ENCODE measurements at regions not wholly inside any gene's neighbourhood (a gene's known extent, or its start where the extent isn't known, plus 50 kb on each side); places are given as distances from the start of the nearest gene placed in this dataset.

DNA sequence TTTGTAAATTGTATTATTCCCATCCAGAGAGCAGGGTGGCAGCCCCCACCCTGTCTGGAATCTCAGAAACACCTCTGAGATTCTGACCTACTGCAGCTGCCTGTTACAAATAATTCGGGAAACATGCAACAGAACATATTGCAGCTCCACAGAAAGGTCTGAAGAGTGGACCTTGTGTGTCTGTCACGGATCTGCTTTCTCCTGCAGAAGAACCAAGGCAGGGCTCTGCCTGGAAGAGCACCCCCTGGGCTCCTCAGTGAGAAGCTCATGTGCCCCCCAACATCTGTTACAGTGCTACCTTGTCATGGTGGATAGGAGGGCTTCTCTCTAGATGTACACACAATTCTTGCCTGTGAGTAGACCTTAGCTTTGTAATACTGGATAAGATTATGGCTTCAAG, 286.6 kb upstream of the GATB start:
- intact Hi-C loops (cut with DNase I) = no loop called here
- Histone ChIP-seq H3K27me3 (no peaks in the 10 kb centered on the region), H3K4me3 (no peak overlapping the region), H3K36me3 (no peaks in the 10 kb centered on the region), H3K27ac (no peak overlapping the region), H3K4me1 (peaks cover 6% of the 10 kb centered on the region), H3K9me3 (no peaks in the 10 kb centered on the region)
- TF ChIP-seq POLR2A (IDR thresholded peaks at IDR 0.05) (no peak), POLR2AphosphoS5 (IDR thresholded peaks at IDR 0.05; ENCODE audit: insufficient read depth in 1 of 2, low read depth in 1 of 2) (no peak), CTCF (IDR thresholded peaks at IDR 0.05) (no peak)
- no peak for DNase-seq (ENCODE audit: extremely low spot score in 2 of 2)

DNA sequence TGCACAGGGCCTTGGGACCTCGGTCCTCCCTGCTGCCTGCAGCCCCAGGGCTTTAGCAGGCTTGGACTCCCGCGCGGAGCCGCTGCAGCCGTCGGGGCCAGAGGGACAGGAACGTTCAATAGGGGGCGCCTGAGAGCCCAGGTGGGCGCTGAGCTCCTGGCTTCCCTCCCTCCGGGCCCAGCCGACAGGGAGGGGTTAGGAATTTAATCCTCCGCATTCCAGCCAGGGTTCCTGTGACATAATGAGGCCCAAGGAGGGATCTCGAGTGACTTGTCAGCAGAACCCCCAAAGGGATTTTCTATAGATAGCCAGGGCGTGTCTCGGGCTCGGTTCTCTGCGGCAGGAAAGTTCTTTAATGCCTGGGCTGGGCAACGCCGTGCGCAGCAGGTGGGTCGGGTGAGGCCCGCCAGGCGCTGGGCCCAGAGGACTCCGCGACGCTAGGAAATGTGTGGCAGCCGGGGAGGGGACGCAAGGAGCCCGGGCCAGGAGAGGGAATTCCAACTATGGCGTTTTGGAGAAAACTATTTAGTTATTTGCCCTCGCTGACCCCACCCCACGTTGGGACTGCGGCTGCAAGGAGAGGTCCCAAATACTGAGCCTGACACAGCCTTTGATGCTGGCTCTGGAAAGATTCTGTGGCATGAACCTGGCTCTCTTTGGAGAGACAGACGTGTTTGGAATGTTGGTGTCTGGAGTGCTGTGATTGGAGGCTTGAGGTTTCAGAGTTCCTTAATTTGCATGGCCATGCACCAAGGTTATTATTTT, 285.2 kb upstream of the GATB start:
- peaks cover 6% of the 10 kb centered on the region for H3K4me1 ChIP-seq
- no peaks in the 10 kb centered on the region for H3K27me3 ChIP-seq
- H3K27ac ChIP-seq = no peak overlapping the region
- intact Hi-C loops (cut with DNase I) = no loop called here
- no peaks in the 10 kb centered on the region for H3K36me3 ChIP-seq
- H3K9me3 ChIP-seq = no peaks in the 10 kb centered on the region
- no peak overlapping the region for H3K4me3 ChIP-seq
- no peak for DNase-seq (ENCODE audit: extremely low spot score in 2 of 2)
- TF ChIP-seq POLR2A (IDR thresholded peaks at IDR 0.05) (no peak), CTCF (IDR thresholded peaks at IDR 0.05) (no peak), POLR2AphosphoS5 (IDR thresholded peaks at IDR 0.05; ENCODE audit: insufficient read depth in 1 of 2, low read depth in 1 of 2) (no peak)

GRCh38 chr4:152045449-152045806, 284.6 kb upstream of the GATB start:
- H3K4me1 ChIP-seq = peaks cover 6% of the 10 kb centered on the region
- TF ChIP-seq POLR2A (IDR thresholded peaks at IDR 0.05) (no peak), CTCF (IDR thresholded peaks at IDR 0.05) (no peak), POLR2AphosphoS5 (IDR thresholded peaks at IDR 0.05; ENCODE audit: insufficient read depth in 1 of 2, low read depth in 1 of 2) (no peak)
- DNase-seq (ENCODE audit: extremely low spot score in 2 of 2) = no peak
- H3K27ac ChIP-seq = no peak overlapping the region
- no peaks in the 10 kb centered on the region for H3K27me3 ChIP-seq
- H3K4me3 ChIP-seq = no peak overlapping the region
- intact Hi-C loops (cut with DNase I) = no loop called here
- H3K9me3 ChIP-seq = no peaks in the 10 kb centered on the region
- no peaks in the 10 kb centered on the region for H3K36me3 ChIP-seq

DNA sequence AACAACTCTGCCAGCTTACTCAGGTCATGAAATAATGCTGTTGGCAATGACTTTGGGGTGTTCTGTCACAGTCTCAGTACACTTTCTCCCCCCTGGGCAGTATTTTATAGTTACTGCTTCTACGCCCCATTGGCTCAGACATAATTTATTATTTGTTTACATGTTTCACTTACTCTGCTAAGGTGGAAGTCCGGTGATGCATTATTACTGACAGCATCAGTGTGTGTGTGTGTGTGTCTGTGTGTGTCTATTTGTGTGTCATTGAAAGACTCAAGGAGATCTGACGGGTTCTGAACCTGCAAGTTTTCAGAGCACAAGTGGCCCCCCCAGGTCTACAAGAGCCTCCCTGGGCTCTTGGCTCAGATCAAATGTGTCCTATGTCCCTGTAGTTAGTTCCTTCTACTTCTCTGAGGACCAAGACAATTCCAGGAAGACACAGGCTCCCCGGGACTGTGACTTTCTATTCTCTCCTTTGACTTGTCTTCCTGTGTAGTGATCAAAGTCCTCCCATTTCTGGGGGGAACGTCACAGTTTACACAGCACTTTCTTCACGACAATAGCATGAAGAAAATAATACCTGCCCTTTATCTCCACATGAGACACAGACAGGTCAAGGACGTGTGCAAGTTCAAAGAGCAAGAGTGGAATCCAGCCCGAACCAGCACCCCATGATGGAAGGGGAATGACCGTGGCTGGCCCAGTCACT, 283.7 kb upstream of the GATB start:
- intact Hi-C loops (cut with DNase I) = no loop called here
- TF ChIP-seq POLR2A (IDR thresholded peaks at IDR 0.05) (no peak), POLR2AphosphoS5 (IDR thresholded peaks at IDR 0.05; ENCODE audit: insufficient read depth in 1 of 2, low read depth in 1 of 2) (no peak), CTCF (IDR thresholded peaks at IDR 0.05) (no peak)
- no peak for DNase-seq (ENCODE audit: extremely low spot score in 2 of 2)
- Histone ChIP-seq H3K4me1 (peaks cover 6% of the 10 kb centered on the region), H3K4me3 (no peak overlapping the region), H3K36me3 (no peaks in the 10 kb centered on the region), H3K9me3 (no peaks in the 10 kb centered on the region), H3K27ac (no peak overlapping the region), H3K27me3 (no peaks in the 10 kb centered on the region)

GRCh38 chr4:152041295-152041694, 280.5 kb upstream of the GATB start:
- H3K27ac ChIP-seq = no peak overlapping the region
- intact Hi-C loops (cut with DNase I) = no loop called here
- no peaks in the 10 kb centered on the region for H3K9me3 ChIP-seq
- H3K4me1 ChIP-seq = peaks cover 6% of the 10 kb centered on the region
- no peak for DNase-seq (ENCODE audit: extremely low spot score in 2 of 2)
- no peak overlapping the region for H3K4me3 ChIP-seq
- H3K36me3 ChIP-seq = no peaks in the 10 kb centered on the region
- H3K27me3 ChIP-seq = no peaks in the 10 kb centered on the region
- TF ChIP-seq POLR2A (IDR thresholded peaks at IDR 0.05) (no peak), CTCF (IDR thresholded peaks at IDR 0.05) (no peak), POLR2AphosphoS5 (IDR thresholded peaks at IDR 0.05; ENCODE audit: insufficient read depth in 1 of 2, low read depth in 1 of 2) (no peak)

Measured in vagina (tissue), 2 donors.